H9 (cell line): ENCODE measurements at regions not wholly inside any gene's neighbourhood (a gene's known extent, or its start where the extent isn't known, plus 50 kb on each side); places are given as distances from the start of the nearest gene placed in this dataset.

ENCODE experiments used
- DNase-seq: peaks from one replicate; pipeline ENCODE4 v3.0.0-alpha.2; 2017
- H2AFZ ChIP-seq: one replicate; pipeline ENCODE4 v1.6.1; 2013; ENCODE audit warnings: mild to moderate bottlenecking, low read length, control low read depth, moderate library complexity
- H2AK5ac ChIP-seq: 2 replicates; pipeline ENCODE4 v1.6.1; 2013; ENCODE audit warnings: low read length, control low read depth, mixed read lengths; ENCODE audit not compliant: insufficient read length
- H2BK120ac ChIP-seq: one replicate; pipeline ENCODE4 v1.6.1; 2013; ENCODE audit warnings: low read depth, mild to moderate bottlenecking, low read length, control low read depth, inconsistent platforms; ENCODE audit not compliant: poor library complexity, severe bottlenecking
- H2BK12ac ChIP-seq: 2 replicates; pipeline ENCODE4 v1.6.1; 2013; ENCODE audit warnings: low read length, control low read depth, mixed read lengths, low read depth; ENCODE audit not compliant: insufficient read length
- H2BK15ac ChIP-seq: 2 replicates; pipeline ENCODE4 v1.6.1; 2013; ENCODE audit warnings: low read depth, low read length, control low read depth
- H2BK20ac ChIP-seq: one replicate; pipeline ENCODE4 v1.6.1; 2013; ENCODE audit warnings: low read depth, mild to moderate bottlenecking, low read length, control low read depth, inconsistent platforms; ENCODE audit not compliant: poor library complexity, severe bottlenecking
- H2BK5ac ChIP-seq: 2 replicates; pipeline ENCODE4 v1.6.1; 2013; ENCODE audit warnings: low read length, control low read depth, mixed read lengths; ENCODE audit not compliant: insufficient read length
- H3K14ac ChIP-seq: 2 replicates; pipeline ENCODE4 v1.6.1; 2013; ENCODE audit warnings: low read length, control low read depth; ENCODE audit not compliant: insufficient read depth
- H3K18ac ChIP-seq: 2 replicates; pipeline ENCODE4 v1.6.1; 2013; ENCODE audit warnings: low read depth, mild to moderate bottlenecking, mixed read lengths, low read length, control low read depth; ENCODE audit not compliant: insufficient read length
- H3K23ac ChIP-seq: 2 replicates; pipeline ENCODE4 v1.6.1; 2013; ENCODE audit warnings: low read length, control low read depth, mixed read lengths, low read depth; ENCODE audit not compliant: insufficient read length
- H3K23me2 ChIP-seq: 2 replicates; pipeline ENCODE4 v1.6.1; 2013; ENCODE audit warnings: low read depth, mild to moderate bottlenecking, mixed read lengths, low read length, control low read depth; ENCODE audit not compliant: insufficient read length, poor library complexity, severe bottlenecking
- H3K27ac ChIP-seq: 2 replicates; pipeline ENCODE4 v1.5.1; 2013; ENCODE audit warnings: low read length, control low read depth, mixed read lengths, low read depth; ENCODE audit not compliant: insufficient read length
- H3K27me3 ChIP-seq: 2 replicates; pipeline ENCODE4 v1.6.1; 2013; ENCODE audit warnings: low read length, control low read depth, inconsistent platforms; ENCODE audit not compliant: insufficient read depth
- H3K4ac ChIP-seq: 2 replicates; pipeline ENCODE4 v1.6.1; 2013; ENCODE audit warnings: low read depth, mild to moderate bottlenecking, control low read depth, inconsistent platforms, low read length, moderate library complexity
- H3K4me1 ChIP-seq: 2 replicates; pipeline ENCODE4 v1.6.1; 2013; ENCODE audit warnings: low read length, control low read depth, inconsistent platforms; ENCODE audit not compliant: insufficient read depth
- H3K4me2 ChIP-seq: 2 replicates; pipeline ENCODE4 v1.6.1; 2013; ENCODE audit warnings: low read length, control low read depth, mixed read lengths; ENCODE audit not compliant: insufficient read length, insufficient read depth
- H3K56ac ChIP-seq: 2 replicates; pipeline ENCODE4 v1.6.1; 2013; ENCODE audit warnings: low read depth, mild to moderate bottlenecking, mixed read lengths, low read length, control low read depth; ENCODE audit not compliant: insufficient read length
- H3K79me1 ChIP-seq: 2 replicates; pipeline ENCODE4 v1.6.1; 2013; ENCODE audit warnings: low read depth, mild to moderate bottlenecking, moderate library complexity, low read length, control low read depth, inconsistent platforms; ENCODE audit not compliant: insufficient read depth, poor library complexity, severe bottlenecking
- H3K79me2 ChIP-seq: 2 replicates; pipeline ENCODE4 v1.6.1; 2013; ENCODE audit warnings: low read length, control low read depth, inconsistent platforms; ENCODE audit not compliant: insufficient read depth
- H3K9ac ChIP-seq: 2 replicates; pipeline ENCODE4 v1.6.1; 2013; ENCODE audit warnings: low read length, control low read depth, mixed read lengths; ENCODE audit not compliant: insufficient read length; ENCODE audit errors: extremely low read depth
- H3K9me3 ChIP-seq: one replicate; pipeline ENCODE4 v1.6.1; 2013; ENCODE audit warnings: low read depth, low read length, inconsistent platforms; ENCODE audit not compliant: control insufficient read depth
- H3T11ph ChIP-seq: one replicate; pipeline ENCODE4 v1.6.1; 2013; ENCODE audit warnings: mild to moderate bottlenecking, low read length, control low read depth, inconsistent platforms
- H4K20me1 ChIP-seq: one replicate; pipeline ENCODE4 v1.6.1; 2013; ENCODE audit not compliant: control insufficient read depth, insufficient read length, insufficient read depth
- H4K5ac ChIP-seq: 2 replicates; pipeline ENCODE4 v1.6.1; 2013; ENCODE audit warnings: low read depth, mild to moderate bottlenecking, mixed read lengths, low read length, control low read depth; ENCODE audit not compliant: insufficient read length
- H4K8ac ChIP-seq: replicated peaks from 2 replicates; pipeline ENCODE4 v1.6.1; 2013; ENCODE audit warnings: low read length, control low read depth, mixed read lengths, low read depth; ENCODE audit not compliant: insufficient read length
- H4K91ac ChIP-seq: 2 replicates; pipeline ENCODE4 v1.6.1; 2013; ENCODE audit warnings: low read depth, mild to moderate bottlenecking, moderate library complexity, mixed read lengths, low read length, control low read depth; ENCODE audit not compliant: insufficient read length
- H3K27ac Mint-ChIP-seq, 3 experiments: 2 replicates in 2 of 3; 3 replicates in 1 of 3; pipeline ENCODE4 v1.8.0; 2020 to 2021; ENCODE audit warnings: mixed read lengths in 3 of 3, mild to moderate bottlenecking in 1 of 3, moderate library complexity in 1 of 3
- H3K27me3 Mint-ChIP-seq: 2 replicates; pipeline ENCODE4 v1.8.0; 2021; ENCODE audit warnings: low read depth, mild to moderate bottlenecking, moderate library complexity, mixed read lengths
- H3K36me3 Mint-ChIP-seq, 3 experiments: 2 replicates in 2 of 3; 3 replicates in 1 of 3; pipeline ENCODE4 v1.8.0; 2020 to 2021; ENCODE audit warnings: low read depth in 3 of 3, mixed read lengths in 3 of 3; ENCODE audit not compliant: insufficient read depth in 1 of 3
- H3K4me1 Mint-ChIP-seq, 2 experiments: 2 replicates each; pipeline ENCODE4 v1.8.0; 2020; ENCODE audit warnings: mixed read lengths in 2 of 2
- H3K4me3 Mint-ChIP-seq, 2 experiments: 2 replicates in 1 of 2; 3 replicates in 1 of 2; pipeline ENCODE4 v1.8.0; 2020 to 2021; ENCODE audit warnings: mild to moderate bottlenecking in 2 of 2, mixed read lengths in 2 of 2, moderate library complexity in 1 of 2
- H3K9me3 Mint-ChIP-seq, 2 experiments: 2 replicates in 1 of 2; 3 replicates in 1 of 2; pipeline ENCODE4 v1.8.0; 2020; ENCODE audit warnings: mild to moderate bottlenecking in 2 of 2, mixed read lengths in 2 of 2, moderate library complexity in 1 of 2
- CTCF ChIP-seq: fragments of 200-600 bp; sonication (generic); conservative IDR thresholded peaks from 3 replicates; pipeline ENCODE4 v1.8.0; 2021; ENCODE audit warnings: antibody characterized with exemption, mild to moderate bottlenecking
- WGBS: extraction: QIAGEN DNeasy Blood & Tissue Kit; methylation state at CpG from one replicate; pipeline ENCODE4 v1.1.7; 2013; ENCODE audit warnings: missing lambda C conversion rate, low lambda C conversion rate, mixed read lengths; ENCODE audit not compliant: insufficient read length; ENCODE audit errors: extremely low coverage; 5-methylcytosine and 5-hydroxymethylcytosine counted together

DNA sequence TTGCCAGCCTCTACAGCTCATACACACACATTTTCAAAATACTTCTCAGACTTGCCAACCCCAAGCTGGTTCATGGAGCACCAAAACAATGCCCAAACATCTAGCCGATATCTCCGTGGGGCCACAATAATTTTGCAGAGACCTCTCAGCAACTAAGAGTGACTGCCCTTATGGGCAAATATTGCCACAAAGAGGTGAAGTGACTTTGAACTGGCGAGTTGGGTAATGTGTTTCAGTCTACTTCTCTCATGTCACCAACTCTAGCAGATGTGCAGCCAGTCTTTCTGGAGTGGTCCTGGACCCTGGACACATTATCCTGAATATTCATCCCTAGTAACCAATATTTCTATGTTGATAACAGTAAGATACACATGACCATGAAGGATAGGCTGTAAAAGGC lies 290.3 kb downstream of the EMP1 start:
- no peak overlapping the region for H2BK120ac ChIP-seq
- H3K9ac ChIP-seq, result no peak overlapping the region
- Mint-ChIP-seq H3K4me1 (no peaks in the 10 kb centered on the region; a peak in 1 of 4 replicates), H3K27ac (no peak overlapping the region), H3K9me3 (no peaks in the 10 kb centered on the region), H3K4me3 (no peak overlapping the region), H3K27me3 (no peaks in the 10 kb centered on the region; the same call in none of the 2 replicates), H3K36me3 (no peaks in the 10 kb centered on the region)
- no peak overlapping the region for H3T11ph ChIP-seq
- H3K4ac ChIP-seq, result no peak overlapping the region
- no peaks in the 10 kb centered on the region for H3K23me2 ChIP-seq
- H2BK20ac ChIP-seq, result no peak overlapping the region
- H2AFZ ChIP-seq, result no peak overlapping the region
- H4K91ac ChIP-seq, result no peak overlapping the region
- H3K4me2 ChIP-seq, result no peak overlapping the region
- no peaks in the 10 kb centered on the region for H3K9me3 ChIP-seq
- H2BK15ac ChIP-seq, result no peak overlapping the region
- H3K56ac ChIP-seq, result no peak overlapping the region
- no peak overlapping the region for H3K27ac ChIP-seq
- H3K14ac ChIP-seq, result no peak overlapping the region
- no peak overlapping the region for H4K5ac ChIP-seq
- H4K8ac ChIP-seq, result no peak overlapping the region
- H2BK5ac ChIP-seq, result no peak overlapping the region
- H3K4me1 ChIP-seq, result no peaks in the 10 kb centered on the region
- no peak for TF ChIP-seq CTCF
- DNase-seq, result no peak
- no peaks in the 10 kb centered on the region for H3K79me2 ChIP-seq
- H3K79me1 ChIP-seq, result no peaks in the 10 kb centered on the region
- no peaks in the 10 kb centered on the region for H4K20me1 ChIP-seq
- H2AK5ac ChIP-seq, result no peak overlapping the region
- H3K23ac ChIP-seq, result no peak overlapping the region
- no peaks in the 10 kb centered on the region for H3K27me3 ChIP-seq
- WGBS, result no CpG with 5 or more reads among the region's 3 CpGs
- no peak overlapping the region for H3K18ac ChIP-seq
- H2BK12ac ChIP-seq, result no peak overlapping the region
